SH-SY5Y (cell line): ENCODE measurements at regions not wholly inside any gene's neighbourhood (a gene's known extent, or its start where the extent isn't known, plus 50 kb on each side); places are given as distances from the start of the nearest gene placed in this dataset.

Experiments used
- GATA2 ChIP-seq: IDR thresholded peaks from 2 replicates; pipeline ENCODE4 v1.6.1; 2011; ENCODE audit warnings: mild to moderate bottlenecking, low read depth, low read length
- GATA3 ChIP-seq: IDR thresholded peaks from 2 replicates; pipeline ENCODE4 v1.6.1; 2011; ENCODE audit warnings: low read depth, mild to moderate bottlenecking, low read length, moderate library complexity

- TF ChIP-seq GATA2 (no peak), GATA3 (no peak)
Measured at GRCh38 chrX:150119323-150119722, 181.0 kb upstream of the EOLA2 start.
